GM21390 (cell line): ENCODE measurements at regions not wholly inside any gene's neighbourhood (a gene's known extent, or its start where the extent isn't known, plus 50 kb on each side); places are given as distances from the start of the nearest gene placed in this dataset.
"Not testable (repeated sequence)": the region's sequence is repeated elsewhere in the genome, so short reads cannot be mapped to it uniquely, and the experiment has no call there.

Experiments used
- ATAC-seq: cut with Tn5 transposase; IDR thresholded peaks from one replicate; pipeline ENCODE4 v1.9.1; 2021; ENCODE audit not compliant: unreplicated experiment

DNA sequence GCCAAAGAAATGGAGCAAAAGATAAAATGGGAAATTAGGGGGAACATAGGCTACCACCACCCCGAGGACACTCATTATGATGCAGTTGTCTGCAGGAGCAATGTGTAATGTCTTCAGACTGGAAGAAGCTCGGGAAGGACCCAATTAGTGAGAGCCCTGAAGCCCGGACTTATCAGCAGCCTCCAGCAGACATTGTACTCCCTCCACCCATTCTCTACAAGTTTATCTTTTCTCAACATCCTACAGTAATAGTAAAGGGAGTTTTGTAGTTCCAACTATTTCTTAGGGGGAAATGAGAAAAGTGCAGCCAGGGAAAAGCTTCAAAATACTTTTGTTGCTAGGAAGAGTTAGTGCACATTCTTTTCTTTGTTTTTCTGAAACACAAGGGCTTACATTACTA is 657.3 kb upstream of the COBL start:
- ATAC-seq = no peak

GRCh38 chr7:51973071-51973470 is 656.5 kb upstream of the COBL start:
- no peak for ATAC-seq

- ATAC-seq = no peak
Measured at GRCh38 chr7:51970961-51971665, 654.5 kb upstream of the COBL start.

GRCh38 chr7:51968461-51968860 is 651.9 kb upstream of the COBL start:
- ATAC-seq = no peak

GRCh38 chr7:51965454-51965853 is 648.8 kb upstream of the COBL start:
- no peak for ATAC-seq

- ATAC-seq = no peak
Measured at GRCh38 chr7:51961804-51962203, 645.2 kb upstream of the COBL start.

GRCh38 chr7:51950813-51951212 is 634.2 kb upstream of the COBL start:
- ATAC-seq = no peak

DNA sequence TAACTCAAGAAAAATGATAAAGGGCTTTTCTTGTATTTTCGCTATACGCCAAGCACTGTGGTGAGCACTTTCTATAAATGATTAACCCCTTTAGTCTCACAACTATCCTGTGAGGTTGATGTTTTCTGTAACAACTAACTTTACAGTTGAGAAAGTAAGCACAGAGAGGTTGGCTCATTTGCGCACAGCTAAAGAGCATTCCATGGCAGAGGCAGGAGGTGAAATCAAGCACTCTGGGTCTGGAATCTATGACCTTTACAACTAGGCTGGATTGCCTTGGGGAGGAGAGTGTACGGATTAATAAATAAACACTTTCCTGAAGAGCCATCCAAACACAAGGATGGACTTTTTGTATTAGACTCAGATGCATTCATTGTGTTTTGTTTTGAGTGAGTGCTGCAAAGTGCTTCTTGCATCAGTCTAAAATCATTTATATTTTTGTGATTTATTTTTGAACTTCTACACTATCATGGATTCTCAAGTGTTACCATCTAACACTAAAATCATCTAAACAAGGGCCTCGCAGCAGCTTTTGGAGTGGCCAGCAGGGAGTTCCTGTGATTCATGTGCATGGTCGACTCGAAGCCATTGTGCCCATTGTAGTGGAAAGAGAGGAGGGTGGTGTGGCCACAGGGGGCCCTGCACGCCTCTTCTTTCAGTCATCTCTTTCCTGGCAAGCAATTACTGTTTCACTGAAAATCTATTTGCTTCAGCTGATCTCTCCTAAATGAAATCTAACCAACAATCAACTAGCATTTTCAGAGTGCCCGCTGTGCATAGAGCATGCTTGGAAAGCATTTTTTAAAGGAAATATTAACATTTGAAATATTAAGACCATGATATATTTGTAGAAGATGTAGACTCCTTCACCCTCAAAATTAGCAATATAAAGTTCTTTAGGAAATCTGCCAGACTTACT is 633.4 kb upstream of the COBL start:
- no peak for ATAC-seq

- no peak for ATAC-seq
Measured at GRCh38 chr7:51930834-51931233, 614.2 kb upstream of the COBL start.

DNA sequence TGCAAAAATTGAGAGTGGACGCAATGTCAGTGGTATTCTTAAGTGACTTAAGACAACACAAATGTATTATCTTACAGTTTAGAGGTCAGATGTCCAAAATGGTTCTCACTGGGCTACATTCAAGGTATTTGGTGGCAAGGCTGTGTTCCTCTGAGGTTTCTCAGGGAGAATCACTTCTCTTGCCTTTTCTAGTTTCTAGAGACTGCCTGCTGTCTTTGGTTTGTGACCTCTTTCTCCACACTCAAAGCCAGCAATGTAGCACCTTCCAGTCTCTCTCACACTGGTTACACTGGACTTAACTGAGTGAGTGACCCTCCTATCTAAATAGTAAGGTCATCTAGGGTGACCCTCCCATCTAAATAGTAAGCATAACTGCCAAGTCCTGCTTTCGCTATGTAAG is 613.2 kb upstream of the COBL start:
- ATAC-seq = no peak

DNA sequence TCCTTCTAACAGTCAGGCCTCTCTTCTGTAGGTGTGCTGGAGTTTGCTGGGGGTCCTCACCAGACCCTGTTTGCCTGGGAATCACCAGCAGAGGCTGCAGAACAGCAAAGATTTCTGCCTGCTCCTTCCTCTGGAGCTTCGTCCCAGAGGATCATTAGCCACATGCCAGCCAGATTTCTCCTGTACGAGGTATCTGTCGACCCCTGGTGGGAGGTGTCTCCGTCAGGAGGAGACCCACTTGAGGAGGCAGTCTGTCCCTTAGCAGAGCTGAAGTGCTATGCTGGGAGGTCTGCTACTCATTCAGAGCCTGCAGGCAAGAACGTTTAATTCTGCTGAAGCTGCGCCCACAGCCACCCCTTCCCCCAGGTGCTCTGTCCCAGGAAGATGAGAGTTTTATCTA is 611.1 kb upstream of the COBL start:
- ATAC-seq = no peak

DNA sequence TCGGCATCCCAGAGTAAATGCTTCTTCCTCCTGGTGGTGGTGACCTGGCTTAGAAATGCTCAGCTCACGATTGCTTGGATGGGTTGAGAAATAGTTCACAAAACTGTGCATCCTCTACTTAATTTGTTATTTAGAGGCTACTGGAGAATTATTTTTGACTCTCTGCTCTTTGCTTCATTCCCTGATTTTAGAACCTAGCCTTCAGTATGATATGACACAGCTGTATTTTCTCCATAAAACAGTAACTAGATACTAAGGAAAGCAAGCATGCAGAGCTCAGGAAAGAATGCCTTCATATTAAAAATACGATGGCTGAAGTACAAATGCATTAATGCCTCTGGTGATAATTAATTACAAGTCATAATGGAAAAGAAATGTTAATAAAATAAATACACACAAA is 602.0 kb upstream of the COBL start:
- ATAC-seq = no peak

GRCh38 chr7:51901489-51901840 is 584.9 kb upstream of the COBL start:
- no peak for ATAC-seq

GRCh38 chr7:51900755-51901488 is 584.3 kb upstream of the COBL start:
- not testable (repeated sequence) for ATAC-seq

DNA sequence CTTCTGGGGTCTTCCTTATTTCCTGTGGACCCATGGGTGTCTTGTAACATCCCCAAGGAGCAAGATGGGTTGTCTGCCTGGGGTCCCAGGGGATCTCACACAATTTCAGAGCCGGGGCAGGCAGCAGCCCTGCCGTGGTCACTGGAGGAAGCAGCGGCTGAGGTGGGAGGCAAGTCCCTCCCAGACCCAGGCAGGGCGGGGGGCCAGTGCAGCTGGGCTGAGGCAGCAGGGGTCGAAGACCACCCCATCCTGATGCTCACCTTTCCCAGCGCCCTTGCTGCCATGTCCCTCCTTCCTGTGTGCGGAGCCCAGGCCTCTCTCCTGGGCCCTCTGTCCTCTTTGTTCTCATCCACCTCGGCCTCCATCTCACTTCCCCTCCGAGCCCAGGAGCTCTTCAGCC is 583.0 kb upstream of the COBL start:
- ATAC-seq = no peak

DNA sequence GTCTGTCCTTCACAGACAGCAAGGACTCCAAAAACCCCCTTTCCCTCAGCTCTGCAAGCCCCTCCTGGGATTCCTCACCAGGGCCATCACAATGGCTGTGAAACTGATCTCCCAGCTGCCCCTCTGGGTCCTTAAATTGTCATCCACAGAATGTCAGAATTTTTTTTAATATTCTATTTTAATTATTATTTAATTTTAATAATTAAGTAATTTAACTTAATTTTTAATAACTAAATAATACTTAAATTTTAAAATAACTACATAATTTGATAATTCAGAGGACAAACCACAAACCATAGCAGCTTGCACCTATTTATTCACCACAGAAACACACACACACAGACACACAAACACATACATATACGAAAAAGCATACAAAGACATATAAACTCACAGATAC is 565.8 kb upstream of the COBL start:
- ATAC-seq = no peak

- ATAC-seq = no peak
Measured at GRCh38 chr7:51881309-51881708, 564.7 kb upstream of the COBL start.

DNA sequence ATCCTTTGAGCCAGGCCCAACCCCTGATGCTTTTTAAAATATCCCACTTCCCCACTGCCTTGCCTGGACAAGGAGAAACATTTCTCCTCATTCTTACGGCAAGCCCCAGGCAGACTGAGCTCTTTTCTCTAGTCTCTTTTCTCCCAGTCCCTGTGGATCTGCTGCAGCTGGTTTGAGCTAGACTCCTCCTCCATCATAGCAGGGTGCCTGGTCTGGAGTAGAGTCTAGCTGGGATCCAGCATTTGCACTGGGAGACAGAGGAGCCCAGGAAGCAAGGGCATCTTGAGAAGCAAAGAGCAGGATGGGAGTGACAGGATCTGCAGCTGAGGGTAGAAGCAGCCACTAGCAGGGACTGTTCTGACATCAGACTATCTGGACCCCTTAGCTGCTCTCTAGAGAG is 562.3 kb upstream of the COBL start:
- no peak for ATAC-seq

DNA sequence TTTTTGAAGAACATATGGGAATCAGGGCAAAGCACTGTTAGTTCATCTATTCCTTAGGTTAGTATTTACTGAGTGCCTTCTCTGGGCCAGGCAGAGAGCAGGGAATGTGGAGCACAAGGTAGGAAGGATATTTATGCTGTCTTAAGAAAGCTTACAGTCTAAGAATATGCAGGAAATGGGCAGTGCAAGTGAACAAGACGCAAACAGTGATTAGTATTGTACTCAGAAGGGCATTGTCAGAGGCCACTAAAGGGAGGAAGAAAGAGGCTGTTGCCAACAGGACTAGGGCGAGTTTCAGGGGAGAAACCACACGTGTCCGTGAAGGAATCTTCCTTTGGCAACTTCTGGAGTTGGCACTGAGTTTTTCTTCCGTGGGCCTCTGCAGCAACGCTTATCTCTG is 552.8 kb upstream of the COBL start:
- ATAC-seq = no peak

- ATAC-seq = no peak
Measured at GRCh38 chr7:51867117-51867516, 550.5 kb upstream of the COBL start.

- no peak for ATAC-seq
Measured at GRCh38 chr7:51860305-51860704, 543.7 kb upstream of the COBL start.

GRCh38 chr7:51850126-51850525 is 533.5 kb upstream of the COBL start:
- no peak for ATAC-seq
